Nephron progenitor cell (in vitro differentiated cells): ENCODE measurements at regions not wholly inside any gene's neighbourhood (a gene's known extent, or its start where the extent isn't known, plus 50 kb on each side); places are given as distances from the start of the nearest gene placed in this dataset.

Source experiments
- DNase-seq: peaks from one replicate; pipeline ENCODE4 v3.0.0; 2021
- H3K27ac Mint-ChIP-seq: 2 replicates; pipeline ENCODE4 v1.8.0; 2021; ENCODE audit warnings: mild to moderate bottlenecking, moderate library complexity, mixed read lengths
- H3K27me3 Mint-ChIP-seq: 2 replicates; pipeline ENCODE4 v1.8.0; 2021; ENCODE audit warnings: mild to moderate bottlenecking, low read depth, mixed read lengths; ENCODE audit not compliant: poor library complexity
- H3K36me3 Mint-ChIP-seq: 2 replicates; pipeline ENCODE4 v1.8.0; 2021; ENCODE audit warnings: low read depth, mixed read lengths
- H3K4me1 Mint-ChIP-seq: 2 replicates; pipeline ENCODE4 v1.8.0; 2021; ENCODE audit warnings: mixed read lengths
- H3K4me3 Mint-ChIP-seq: 2 replicates; pipeline ENCODE4 v1.8.0; 2021; ENCODE audit warnings: mild to moderate bottlenecking, moderate library complexity, mixed read lengths
- H3K9me3 Mint-ChIP-seq: 2 replicates; pipeline ENCODE4 v1.8.0; 2021; ENCODE audit warnings: mild to moderate bottlenecking, moderate library complexity, mixed read lengths
- CTCF ChIP-seq: fragments of 200-600 bp; sonication (generic); IDR thresholded peaks from 2 replicates; pipeline ENCODE4 v1.5.0; 2021; ENCODE audit warnings: antibody characterized with exemption

DNA sequence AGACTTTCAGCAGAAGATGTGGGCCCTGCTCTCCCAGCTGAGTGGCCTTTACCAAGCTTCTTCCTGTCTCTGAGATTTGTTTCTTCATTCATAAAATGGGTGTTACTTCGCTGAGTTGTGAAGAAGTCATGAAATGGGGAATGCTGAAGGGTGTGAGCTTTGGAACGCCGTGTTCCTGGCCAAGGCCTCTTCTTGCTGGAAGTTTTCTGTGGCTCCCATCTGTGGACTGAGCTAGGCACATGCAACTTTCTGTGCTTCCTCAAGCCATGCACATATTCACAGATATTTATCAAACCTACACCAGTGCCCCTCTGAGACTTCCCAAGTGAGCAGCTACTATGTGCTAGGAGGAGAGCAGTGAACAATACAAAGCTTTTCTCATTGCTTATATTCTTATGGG, 106.3 kb upstream of the JUN start:
- Mint-ChIP-seq H3K4me1 (peaks cover 46% of the 10 kb centered on the region), H3K9me3 (no peaks in the 10 kb centered on the region)

GRCh38 chr1:58890609-58891008, 106.8 kb upstream of the JUN start:
- Mint-ChIP-seq H3K36me3 (no peaks in the 10 kb centered on the region), H3K27me3 (peaks cover 9% of the 10 kb centered on the region), H3K4me3 (no peak overlapping the region), H3K27ac (no peak overlapping the region), H3K4me1 (peaks cover 46% of the 10 kb centered on the region), H3K9me3 (no peaks in the 10 kb centered on the region)
- no peak for TF ChIP-seq CTCF
- DNase-seq, result no peak

More for the DNA sequence above, 106.3 kb upstream of the JUN start:
- Mint-ChIP-seq H3K27ac (no peak overlapping the region), H3K36me3 (no peaks in the 10 kb centered on the region), H3K27me3 (peaks cover 9% of the 10 kb centered on the region), H3K4me3 (no peak overlapping the region)
- no peak for TF ChIP-seq CTCF
- no peak for DNase-seq

- no peak overlapping the region for H3K4me3 Mint-ChIP-seq
These were observed 107.5 kb upstream of the JUN start for GRCh38 chr1:58891347-58891746.

GRCh38 chr1:58893257-58893869, 109.5 kb upstream of the JUN start:
- peaks cover 49% of the 10 kb centered on the region for H3K4me1 Mint-ChIP-seq
- H3K27me3 Mint-ChIP-seq, result no peaks in the 10 kb centered on the region
- no peak overlapping the region for H3K27ac Mint-ChIP-seq
- no peaks in the 10 kb centered on the region for H3K36me3 Mint-ChIP-seq
- H3K9me3 Mint-ChIP-seq, result no peaks in the 10 kb centered on the region
- TF ChIP-seq CTCF, result no peak
- no peak overlapping the region for H3K4me3 Mint-ChIP-seq
- no peak for DNase-seq

More at GRCh38 chr1:58891347-58891746, 107.5 kb upstream of the JUN start:
- DNase-seq, result no peak
- peaks cover 9% of the 10 kb centered on the region for H3K27me3 Mint-ChIP-seq
- no peaks in the 10 kb centered on the region for H3K9me3 Mint-ChIP-seq
- H3K36me3 Mint-ChIP-seq, result no peaks in the 10 kb centered on the region
- no peak for TF ChIP-seq CTCF
- peaks cover 46% of the 10 kb centered on the region for H3K4me1 Mint-ChIP-seq
- no peak overlapping the region for H3K27ac Mint-ChIP-seq

- Mint-ChIP-seq H3K4me1 (peaks cover 66% of the 10 kb centered on the region), H3K9me3 (no peaks in the 10 kb centered on the region)
- no peak for DNase-seq
These were observed 111.2 kb upstream of the JUN start for GRCh38 chr1:58895082-58895481.

More at GRCh38 chr1:58895082-58895481, 111.2 kb upstream of the JUN start:
- H3K27ac Mint-ChIP-seq, result no peak overlapping the region
- H3K4me3 Mint-ChIP-seq, result no peak overlapping the region
- no peaks in the 10 kb centered on the region for H3K36me3 Mint-ChIP-seq
- H3K27me3 Mint-ChIP-seq, result no peaks in the 10 kb centered on the region
- no peak for TF ChIP-seq CTCF
